GM12878 (cell line): ENCODE measurements at regions not wholly inside any gene's neighbourhood (a gene's known extent, or its start where the extent isn't known, plus 50 kb on each side); places are given as distances from the start of the nearest gene placed in this dataset.

Experiments
- ATAC-seq: fragments of 200-7000 bp; cut with Tn5 transposase; 3 replicates; pipeline ENCODE4 v1.9.1; 2020; ENCODE audit warnings: mild to moderate bottlenecking, moderate library complexity
- BruUV-seq: library from RNA; stranded (reverse); fragments of 400-500 nt; replicated peaks from 2 replicates; lab custom pipeline; 2021; lab: Mats Ljungman, UMichigan
- CTCF ChIA-PET: fragments of 300-600 bp; sonication (Branson Sonifier 250); formaldehyde crosslinking; extraction: SDS; loops from one replicate; lab custom pipeline; 2021; ENCODE audit warnings: inconsistent platforms; lab: Yijun Ruan, JAX
- POLR2A ChIA-PET: fragments of 350-600 bp; formaldehyde crosslinking; extraction: SDS; loops from one replicate; lab custom pipeline; 2021; ENCODE audit warnings: inconsistent platforms; lab: Charles Lee
- RAD21 ChIA-PET: fragments of 300-600 bp; sonication (Branson Sonifier 250); formaldehyde crosslinking; loops from one replicate; lab custom pipeline; 2023; ENCODE audit warnings: antibody characterized with exemption; ENCODE audit not compliant: unreplicated experiment; lab: Charles Lee
- SMC1A ChIA-PET: fragments of 300-600 bp; sonication (Branson Sonifier 250); formaldehyde crosslinking; loops from one replicate; lab custom pipeline; 2023; ENCODE audit not compliant: unreplicated experiment, uncharacterized antibody; lab: Charles Lee
- DNase-seq: peaks from one replicate; pipeline ENCODE4 v3.0.0-alpha.2; 2011; ENCODE audit warnings: low read depth, low spot score
- FAIRE-seq: peaks from 3 replicates; lab custom pipeline; 2011; peaks lifted over from hg19 to GRCh38; lab: Jason Lieb, UNC
- H2AFZ ChIP-seq: 2 replicates; pipeline ENCODE4 v1.6.0; 2011; ENCODE audit warnings: low read depth, low read length, control low read depth; ENCODE audit not compliant: control insufficient read depth
- H3K27ac ChIP-seq: 2 replicates; pipeline ENCODE4 v1.5.1; 2011; ENCODE audit warnings: control low read depth; ENCODE audit not compliant: control insufficient read depth, insufficient read depth
- H3K27me3 ChIP-seq, 2 experiments: replicated peaks in 1 of 2; 2 replicates each; pipeline versions ENCODE4 v1.6.0 to v1.6.1; 2011; ENCODE audit warnings: low read length in 1 of 2; ENCODE audit not compliant: control insufficient read depth in 2 of 2, insufficient read depth in 2 of 2
- H3K36me3 ChIP-seq, 2 experiments: 2 replicates each; pipeline ENCODE4 v1.5.1; 2011; ENCODE audit warnings: low read length in 1 of 2; ENCODE audit not compliant: control insufficient read depth in 2 of 2, insufficient read depth in 2 of 2
- H3K4me1 ChIP-seq: 2 replicates; pipeline ENCODE4 v1.6.1; 2011; ENCODE audit warnings: mild to moderate bottlenecking, low read length, moderate library complexity, mixed read lengths; ENCODE audit not compliant: control insufficient read depth, insufficient read depth
- H3K4me2 ChIP-seq: 2 replicates; pipeline ENCODE4 v1.6.0; 2011; ENCODE audit warnings: control low read depth; ENCODE audit not compliant: control insufficient read depth, insufficient read depth
- H3K4me3 ChIP-seq: fragments of 200-600 bp; sonication (generic); 2 replicates; pipeline ENCODE4 v1.5.1; 2016
- H3K79me2 ChIP-seq: 2 replicates; pipeline ENCODE4 v1.6.0; 2011; ENCODE audit warnings: low read length; ENCODE audit not compliant: control insufficient read depth, insufficient read depth
- H3K9ac ChIP-seq: 2 replicates; pipeline ENCODE4 v1.8.0; 2011; ENCODE audit warnings: low read length, control low read depth, mixed read lengths; ENCODE audit not compliant: control insufficient read depth, insufficient read depth
- H3K9me3 ChIP-seq: replicated peaks from 3 replicates; pipeline ENCODE4 v1.5.1; 2011; ENCODE audit warnings: mild to moderate bottlenecking, low read length; ENCODE audit not compliant: control insufficient read depth, insufficient read depth
- H4K20me1 ChIP-seq: 2 replicates; pipeline ENCODE4 v1.6.0; 2011; ENCODE audit not compliant: control insufficient read depth, insufficient read depth
- BMI1 ChIP-seq: fragments of 450-650 bp; IDR thresholded peaks from 2 replicates; pipeline ENCODE4 v1.6.1; 2016; ENCODE audit warnings: mild to moderate bottlenecking, moderate library complexity, borderline replicate concordance
- BRCA1 ChIP-seq: IDR thresholded peaks from 2 replicates; pipeline ENCODE4 v1.6.1; 2011; ENCODE audit warnings: low read depth, low read length, improper control_type of control experiment
- E2F8 ChIP-seq: fragments of 450-650 bp; IDR thresholded peaks from 2 replicates; pipeline ENCODE4 v1.6.1; 2018; ENCODE audit warnings: mild to moderate bottlenecking, low read depth, moderate library complexity; ENCODE audit not compliant: partially characterized antibody
- NR2C2 ChIP-seq: IDR thresholded peaks from 2 replicates; pipeline ENCODE4 v1.6.1; 2011; ENCODE audit warnings: borderline replicate concordance, low read depth; ENCODE audit not compliant: control insufficient read depth, insufficient read length
- SKIL ChIP-seq: fragments of 450-650 bp; IDR thresholded peaks from 2 replicates; pipeline ENCODE4 v1.6.1; 2017; ENCODE audit warnings: mild to moderate bottlenecking, low read depth, inconsistent platforms; ENCODE audit not compliant: poor library complexity, severe bottlenecking
- SMAD1 ChIP-seq: fragments of 450-650 bp; IDR thresholded peaks from 2 replicates; pipeline ENCODE4 v1.6.1; 2018; ENCODE audit warnings: mild to moderate bottlenecking, low read depth; ENCODE audit not compliant: partially characterized antibody
- SMAD5 ChIP-seq: IDR thresholded peaks from 2 replicates; pipeline ENCODE4 v1.6.1; 2016; ENCODE audit warnings: antibody characterized with exemption, low read depth
- SP1 ChIP-seq: IDR thresholded peaks from one replicate; pipeline ENCODE4 v1.6.1; 2011; ENCODE audit warnings: low read depth, low read length
- STAT3 ChIP-seq: IDR thresholded peaks from 2 replicates; pipeline ENCODE4 v1.6.1; 2011; ENCODE audit warnings: low read depth, low read length, improper control_type of control experiment
- TCF7 ChIP-seq: IDR thresholded peaks from 2 replicates; pipeline ENCODE4 v1.6.1; 2014; ENCODE audit warnings: antibody characterized with exemption, borderline replicate concordance
- WGBS: methylation state at CpG from one replicate; pipeline ENCODE4 v1.1.6; 2016; ENCODE audit warnings: low lambda C conversion rate; ENCODE audit not compliant: insufficient replicate concordance, insufficient coverage; ENCODE audit errors: missing lambda C conversion rate; 5-methylcytosine and 5-hydroxymethylcytosine counted together
- in situ Hi-C: fragments of 300-500 bp; cut with MboI; formaldehyde crosslinking; loops from 9 replicates; pipeline ENCODE4 v1.14.3; 2018; ENCODE audit warnings: mixed read lengths
- intact Hi-C: fragments of 100-400 bp; cut with micrococcal nuclease; formaldehyde crosslinking; loops from one replicate; pipeline ENCODE4 v1.14.2; 2022; ENCODE audit not compliant: unreplicated experiment

GRCh38 chr10:113471241-113471996 lies 81.4 kb upstream of the HABP2 start:
- Histone ChIP-seq H3K27me3 (no peaks in the 10 kb centered on the region), H2AFZ (no peak overlapping the region), H3K9me3 (no peaks in the 10 kb centered on the region), H3K4me2 (no peak overlapping the region), H3K27ac (no peak overlapping the region), H3K4me1 (no peaks in the 10 kb centered on the region), H3K4me3 (no peak overlapping the region), H3K36me3 (no peaks in the 10 kb centered on the region), H3K9ac (no peak overlapping the region), H3K79me2 (no peaks in the 10 kb centered on the region), H4K20me1 (no peaks in the 10 kb centered on the region)
- TF ChIP-seq SP1 = no peak
- in situ Hi-C loops (no loop called here), intact Hi-C loops (no loop called here)
- ATAC-seq (no peak), FAIRE-seq (no peak), DNase-seq (no peak)
- ChIA-PET SMC1A (no interaction called here), RAD21 (no interaction called here), CTCF (no interaction called here), POLR2A (no interaction called here)
- BruUV-seq = no TSS peak
- WGBS = 61% methylated on average over 6 of the region's 6 CpGs

GRCh38 chr10:113473011-113473410 lies 79.8 kb upstream of the HABP2 start:
- H3K9ac ChIP-seq = no peak overlapping the region
- H3K4me1 ChIP-seq = no peaks in the 10 kb centered on the region
- H3K27me3 ChIP-seq = no peaks in the 10 kb centered on the region
- DNase-seq = no peak
- no TSS peak for BruUV-seq
- H3K4me2 ChIP-seq = no peak overlapping the region
- SMC1A ChIA-PET = no interaction called here
- no peak overlapping the region for H3K4me3 ChIP-seq
- RAD21 ChIA-PET = no interaction called here
- POLR2A ChIA-PET = no interaction called here
- no peak overlapping the region for H3K27ac ChIP-seq
- FAIRE-seq = no peak
- no peaks in the 10 kb centered on the region for H3K36me3 ChIP-seq
- in situ Hi-C loops = no loop called here
- H4K20me1 ChIP-seq = no peaks in the 10 kb centered on the region
- no peak for ATAC-seq
- no peak overlapping the region for H2AFZ ChIP-seq
- TF ChIP-seq TCF7 = no peak
- TF ChIP-seq BRCA1 = no peak
- no peak for TF ChIP-seq E2F8
- no peak for TF ChIP-seq SMAD5
- TF ChIP-seq BMI1 = no peak
- TF ChIP-seq NR2C2 = no peak
- no peak for TF ChIP-seq SKIL
- no peak for TF ChIP-seq SMAD1
- TF ChIP-seq STAT3 = no peak
- TF ChIP-seq, all 136 proteins: peak for 0
- intact Hi-C loops = no loop called here
- Histone ChIP-seq H3K79me2 (no peaks in the 10 kb centered on the region), H3K9me3 (no peaks in the 10 kb centered on the region)
- WGBS = 0% methylated on average over 1 of the region's 1 CpG
- CTCF ChIA-PET = no interaction called here
